Bronchial epithelial cell (primary cell): ENCODE measurements at regions not wholly inside any gene's neighbourhood (a gene's known extent, or its start where the extent isn't known, plus 50 kb on each side); places are given as distances from the start of the nearest gene placed in this dataset.

Experiments used
- DNase-seq: peaks from one replicate; pipeline ENCODE4 v3.0.0-alpha.2; 2010; ENCODE audit warnings: low read depth
- FAIRE-seq: peaks from 2 replicates; lab custom pipeline; 2011; peaks lifted over from hg19 to GRCh38; lab: Jason Lieb, UNC
- H3K27me3 ChIP-seq: 2 replicates; pipeline ENCODE4 v1.5.1; 2011; ENCODE audit warnings: low read length; ENCODE audit not compliant: control insufficient read depth, insufficient read depth
- H3K36me3 ChIP-seq: 2 replicates; pipeline ENCODE4 v1.5.1; 2011; ENCODE audit warnings: low read length; ENCODE audit not compliant: control insufficient read depth, insufficient read depth
- H3K4me3 ChIP-seq: 2 replicates; pipeline ENCODE4 v1.5.1; 2011; ENCODE audit warnings: mild to moderate bottlenecking, low read depth, low read length, control low read depth
- TF ChIP-seq, protein P1 (sequence below): IDR thresholded peaks from 2 replicates; pipeline ENCODE4 v1.5.1; 2011; ENCODE audit warnings: mild to moderate bottlenecking, moderate library complexity, low read length, control low read depth, inconsistent platforms; ENCODE audit not compliant: insufficient read depth, severe bottlenecking

DNA sequence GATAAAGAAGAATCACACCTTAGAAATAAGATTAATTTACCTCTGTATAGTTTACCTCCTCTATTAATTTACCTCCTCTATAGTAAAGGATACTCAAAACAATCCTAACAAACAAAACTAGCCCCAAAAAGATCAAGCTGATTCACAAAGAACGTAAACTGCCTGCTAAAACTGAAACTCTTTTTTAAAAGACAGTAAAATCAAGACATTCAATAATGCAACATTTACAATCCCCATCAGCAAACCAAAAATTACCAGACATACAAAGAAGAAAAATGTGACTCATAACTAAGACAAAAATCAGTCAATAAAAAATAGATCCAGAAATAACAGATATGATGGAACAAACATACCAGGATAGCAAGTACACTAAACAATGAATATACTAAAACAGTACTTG, 215.7 kb downstream of the ZEB2 start:
- H3K4me3 ChIP-seq = no peak overlapping the region
- DNase-seq (no peak), FAIRE-seq (no peak)
- TF ChIP-seq, protein P1, sequence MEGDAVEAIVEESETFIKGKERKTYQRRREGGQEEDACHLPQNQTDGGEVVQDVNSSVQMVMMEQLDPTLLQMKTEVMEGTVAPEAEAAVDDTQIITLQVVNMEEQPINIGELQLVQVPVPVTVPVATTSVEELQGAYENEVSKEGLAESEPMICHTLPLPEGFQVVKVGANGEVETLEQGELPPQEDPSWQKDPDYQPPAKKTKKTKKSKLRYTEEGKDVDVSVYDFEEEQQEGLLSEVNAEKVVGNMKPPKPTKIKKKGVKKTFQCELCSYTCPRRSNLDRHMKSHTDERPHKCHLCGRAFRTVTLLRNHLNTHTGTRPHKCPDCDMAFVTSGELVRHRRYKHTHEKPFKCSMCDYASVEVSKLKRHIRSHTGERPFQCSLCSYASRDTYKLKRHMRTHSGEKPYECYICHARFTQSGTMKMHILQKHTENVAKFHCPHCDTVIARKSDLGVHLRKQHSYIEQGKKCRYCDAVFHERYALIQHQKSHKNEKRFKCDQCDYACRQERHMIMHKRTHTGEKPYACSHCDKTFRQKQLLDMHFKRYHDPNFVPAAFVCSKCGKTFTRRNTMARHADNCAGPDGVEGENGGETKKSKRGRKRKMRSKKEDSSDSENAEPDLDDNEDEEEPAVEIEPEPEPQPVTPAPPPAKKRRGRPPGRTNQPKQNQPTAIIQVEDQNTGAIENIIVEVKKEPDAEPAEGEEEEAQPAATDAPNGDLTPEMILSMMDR = no peak
- H3K36me3 ChIP-seq = no peaks in the 10 kb centered on the region
- no peaks in the 10 kb centered on the region for H3K27me3 ChIP-seq

GRCh38 chr2:144300632-144301031, 219.3 kb downstream of the ZEB2 start:
- TF ChIP-seq, protein P1 = no peak
- H3K36me3 ChIP-seq = no peaks in the 10 kb centered on the region
- no peaks in the 10 kb centered on the region for H3K27me3 ChIP-seq
- no peak overlapping the region for H3K4me3 ChIP-seq
- no peak for FAIRE-seq
- no peak for DNase-seq

DNA sequence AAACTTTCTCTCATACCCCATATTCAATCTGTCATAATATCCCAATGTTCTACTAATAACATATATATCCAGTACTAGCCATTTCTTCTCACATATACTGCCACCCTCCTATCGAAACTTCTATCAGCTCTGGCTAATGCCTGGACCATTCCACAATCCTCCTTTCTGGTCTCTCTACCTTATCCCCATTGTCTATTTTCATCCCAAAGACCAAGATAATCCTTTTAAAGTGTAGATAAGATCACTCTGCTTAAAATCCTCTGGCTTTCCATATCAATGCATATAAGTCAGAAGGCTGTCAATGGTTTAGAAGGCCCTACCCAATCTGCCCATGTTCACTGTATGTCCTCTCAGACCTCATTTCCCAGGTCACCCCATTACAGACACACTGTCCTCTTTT, 229.6 kb downstream of the ZEB2 start:
- TF ChIP-seq, protein P1 = no peak
- DNase-seq (no peak), FAIRE-seq (no peak)
- no peak overlapping the region for H3K4me3 ChIP-seq
- H3K36me3 ChIP-seq = no peaks in the 10 kb centered on the region
- no peaks in the 10 kb centered on the region for H3K27me3 ChIP-seq

DNA sequence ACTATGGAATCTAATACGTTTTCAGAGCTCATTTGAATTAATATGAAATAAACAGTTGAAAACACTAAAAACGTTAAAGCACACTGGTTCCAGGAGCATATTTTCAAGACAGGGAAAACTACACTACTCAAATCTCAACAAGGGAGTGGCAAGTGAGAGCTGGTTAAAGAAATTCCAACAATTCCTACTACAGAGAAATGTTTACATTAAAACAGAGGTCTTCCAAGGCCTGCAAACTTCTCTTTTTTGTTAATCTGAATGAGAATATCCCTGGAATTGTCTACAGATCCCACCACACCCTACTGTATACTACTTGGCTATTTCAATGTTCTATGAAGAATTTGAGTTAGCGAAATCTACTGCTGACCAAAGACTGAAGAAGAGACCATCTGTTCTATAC, 231.5 kb downstream of the ZEB2 start:
- TF ChIP-seq, protein P1 = no peak
- Histone ChIP-seq H3K27me3 (no peaks in the 10 kb centered on the region), H3K4me3 (no peak overlapping the region), H3K36me3 (no peaks in the 10 kb centered on the region)
- DNase-seq (no peak), FAIRE-seq (no peak)

DNA sequence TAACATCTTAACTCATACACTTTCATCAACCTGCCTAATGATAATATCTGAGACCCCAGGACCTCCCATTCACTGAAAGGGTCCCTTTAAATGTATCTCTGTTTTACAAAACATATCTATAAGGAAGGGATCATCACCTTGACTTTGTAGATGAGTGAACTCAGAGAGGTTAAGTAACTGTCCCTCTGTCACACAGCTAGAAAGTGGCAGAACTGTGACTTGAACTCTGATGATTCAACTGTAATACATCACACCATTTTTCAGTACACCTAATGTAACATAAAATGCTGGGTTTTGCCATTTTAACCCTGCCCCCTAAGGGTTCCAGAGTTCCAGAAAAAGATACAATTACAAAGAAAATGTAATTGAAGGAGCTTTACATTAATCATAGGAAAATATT, 234.6 kb downstream of the ZEB2 start:
- no peak for FAIRE-seq
- no peak overlapping the region for H3K4me3 ChIP-seq
- H3K36me3 ChIP-seq = no peaks in the 10 kb centered on the region
- no peak for DNase-seq
- H3K27me3 ChIP-seq = no peaks in the 10 kb centered on the region
- TF ChIP-seq, protein P1 = no peak

- no peak overlapping the region for H3K4me3 ChIP-seq
- FAIRE-seq (no peak), DNase-seq (no peak)
- no peaks in the 10 kb centered on the region for H3K36me3 ChIP-seq
- TF ChIP-seq, protein P1 = no peak
- H3K27me3 ChIP-seq = no peaks in the 10 kb centered on the region
These were observed 238.4 kb downstream of the ZEB2 start for GRCh38 chr2:144281476-144281875.
